Fibroblast of pulmonary artery (primary cell): ENCODE measurements at regions not wholly inside any gene's neighbourhood (a gene's known extent, or its start where the extent isn't known, plus 50 kb on each side); places are given as distances from the start of the nearest gene placed in this dataset.
"Not testable (repeated sequence)": the region's sequence is repeated elsewhere in the genome, so short reads cannot be mapped to it uniquely, and the experiment has no call there.

Experiments used
- DNase-seq: peaks from one replicate; pipeline ENCODE4 v3.0.0-alpha.2; 2010; ENCODE audit warnings: low read depth
- H3K4me3 ChIP-seq: replicated peaks from 2 replicates; pipeline ENCODE4 v1.5.1; 2011; ENCODE audit warnings: low read depth, mild to moderate bottlenecking, control low read depth, low read length, moderate library complexity
- TF ChIP-seq, protein P1 (sequence below): IDR thresholded peaks from 2 replicates; pipeline ENCODE4 v1.5.1; 2011; ENCODE audit warnings: mild to moderate bottlenecking, control low read depth, low read length, inconsistent platforms; ENCODE audit errors: missing control alignments

DNA sequence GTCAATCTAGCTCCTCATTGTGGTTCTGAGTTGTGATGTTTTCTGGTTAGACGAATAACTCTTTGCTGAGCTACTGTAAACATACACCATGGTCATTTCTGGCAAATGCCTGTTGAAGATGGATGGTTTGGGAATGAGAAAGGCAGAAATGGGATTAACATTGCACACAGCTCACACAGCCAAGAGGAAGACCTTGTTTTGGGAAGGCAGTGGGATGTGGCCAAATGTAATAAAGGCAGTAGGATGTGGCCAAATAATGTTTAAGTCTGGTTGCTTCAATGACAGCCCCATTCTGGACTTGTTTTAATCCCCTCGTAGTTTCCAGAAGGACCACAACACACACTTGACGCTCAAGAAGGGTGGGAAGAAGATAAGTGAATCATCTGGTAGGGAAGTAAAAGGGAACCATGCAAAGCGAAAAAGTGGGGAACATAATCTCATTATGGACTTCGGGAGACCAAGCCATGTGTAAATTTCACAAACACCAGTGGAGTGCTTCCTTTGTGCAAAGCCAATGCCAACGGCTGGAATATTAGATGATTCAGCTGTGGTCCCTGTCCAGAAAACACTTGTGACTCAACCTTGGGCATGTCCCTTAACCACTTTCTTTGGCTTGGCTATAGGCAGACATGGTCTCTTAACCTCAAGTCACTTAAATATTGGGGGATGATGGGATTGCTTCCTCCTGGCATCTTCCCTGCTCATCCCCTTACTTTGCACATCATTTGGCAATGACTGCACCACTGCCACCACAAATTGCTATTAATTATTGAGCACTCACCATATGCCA, 284.4 kb upstream of the CRY1 start:
- no peak overlapping the region for H3K4me3 ChIP-seq
- DNase-seq, result no peak
- TF ChIP-seq, protein P1, sequence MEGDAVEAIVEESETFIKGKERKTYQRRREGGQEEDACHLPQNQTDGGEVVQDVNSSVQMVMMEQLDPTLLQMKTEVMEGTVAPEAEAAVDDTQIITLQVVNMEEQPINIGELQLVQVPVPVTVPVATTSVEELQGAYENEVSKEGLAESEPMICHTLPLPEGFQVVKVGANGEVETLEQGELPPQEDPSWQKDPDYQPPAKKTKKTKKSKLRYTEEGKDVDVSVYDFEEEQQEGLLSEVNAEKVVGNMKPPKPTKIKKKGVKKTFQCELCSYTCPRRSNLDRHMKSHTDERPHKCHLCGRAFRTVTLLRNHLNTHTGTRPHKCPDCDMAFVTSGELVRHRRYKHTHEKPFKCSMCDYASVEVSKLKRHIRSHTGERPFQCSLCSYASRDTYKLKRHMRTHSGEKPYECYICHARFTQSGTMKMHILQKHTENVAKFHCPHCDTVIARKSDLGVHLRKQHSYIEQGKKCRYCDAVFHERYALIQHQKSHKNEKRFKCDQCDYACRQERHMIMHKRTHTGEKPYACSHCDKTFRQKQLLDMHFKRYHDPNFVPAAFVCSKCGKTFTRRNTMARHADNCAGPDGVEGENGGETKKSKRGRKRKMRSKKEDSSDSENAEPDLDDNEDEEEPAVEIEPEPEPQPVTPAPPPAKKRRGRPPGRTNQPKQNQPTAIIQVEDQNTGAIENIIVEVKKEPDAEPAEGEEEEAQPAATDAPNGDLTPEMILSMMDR, result no peak

DNA sequence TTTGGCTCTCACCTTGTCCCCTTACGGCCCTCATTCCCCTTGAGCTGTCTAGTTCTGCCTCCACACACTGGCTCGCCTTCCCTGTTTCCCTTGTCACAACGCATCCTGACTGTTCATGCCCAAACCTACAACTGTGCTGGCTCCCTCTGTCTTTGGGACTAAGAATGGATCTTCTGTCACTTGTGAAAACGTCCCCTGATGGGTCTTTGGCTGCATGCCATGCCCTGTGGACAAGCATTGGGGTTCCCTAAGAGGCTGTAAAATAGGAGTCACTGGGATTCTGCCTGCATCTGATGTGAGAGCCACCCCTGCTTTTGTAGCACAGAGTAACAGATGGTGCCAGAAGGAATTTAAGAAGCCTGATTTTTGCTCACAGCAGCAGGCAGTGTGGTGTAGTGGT, 285.3 kb upstream of the CRY1 start:
- H3K4me3 ChIP-seq, result no peak overlapping the region
- no peak for DNase-seq
- TF ChIP-seq, protein P1, result no peak

DNA sequence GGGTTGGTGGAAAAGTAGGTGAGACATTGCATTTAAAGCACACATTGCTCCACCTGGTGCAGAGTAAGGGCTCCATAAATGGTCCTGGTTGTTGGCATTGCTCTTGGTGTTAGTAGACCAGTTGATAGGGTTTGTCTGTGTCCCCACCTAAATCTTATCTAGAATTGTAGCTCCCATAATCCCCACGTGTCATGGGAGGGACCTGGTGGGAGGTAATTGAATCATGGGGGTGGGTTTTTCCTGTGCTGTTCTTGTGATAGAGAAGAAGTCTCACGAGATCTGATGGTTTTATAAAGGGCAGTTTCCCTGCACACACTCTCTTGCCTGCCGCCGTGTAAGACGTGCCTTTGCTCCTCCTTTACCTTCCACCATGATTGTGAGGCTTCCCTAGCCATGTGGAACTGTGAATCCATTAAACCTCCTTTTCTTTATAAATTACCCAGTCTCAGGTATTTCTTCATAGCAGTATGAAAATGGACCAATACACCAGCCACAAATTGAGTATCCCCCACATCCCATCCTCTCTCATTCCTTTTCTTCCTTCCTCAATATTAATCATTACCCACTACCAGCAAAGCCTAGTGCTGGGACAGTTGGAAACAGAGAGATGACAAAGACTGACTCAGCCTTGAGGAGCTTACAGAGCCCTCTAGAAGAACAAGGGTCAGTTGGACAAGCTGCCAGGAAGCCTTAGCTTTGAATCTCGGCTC, 285.9 kb upstream of the CRY1 start:
- not testable (repeated sequence) for DNase-seq, H3K4me3 ChIP-seq

DNA sequence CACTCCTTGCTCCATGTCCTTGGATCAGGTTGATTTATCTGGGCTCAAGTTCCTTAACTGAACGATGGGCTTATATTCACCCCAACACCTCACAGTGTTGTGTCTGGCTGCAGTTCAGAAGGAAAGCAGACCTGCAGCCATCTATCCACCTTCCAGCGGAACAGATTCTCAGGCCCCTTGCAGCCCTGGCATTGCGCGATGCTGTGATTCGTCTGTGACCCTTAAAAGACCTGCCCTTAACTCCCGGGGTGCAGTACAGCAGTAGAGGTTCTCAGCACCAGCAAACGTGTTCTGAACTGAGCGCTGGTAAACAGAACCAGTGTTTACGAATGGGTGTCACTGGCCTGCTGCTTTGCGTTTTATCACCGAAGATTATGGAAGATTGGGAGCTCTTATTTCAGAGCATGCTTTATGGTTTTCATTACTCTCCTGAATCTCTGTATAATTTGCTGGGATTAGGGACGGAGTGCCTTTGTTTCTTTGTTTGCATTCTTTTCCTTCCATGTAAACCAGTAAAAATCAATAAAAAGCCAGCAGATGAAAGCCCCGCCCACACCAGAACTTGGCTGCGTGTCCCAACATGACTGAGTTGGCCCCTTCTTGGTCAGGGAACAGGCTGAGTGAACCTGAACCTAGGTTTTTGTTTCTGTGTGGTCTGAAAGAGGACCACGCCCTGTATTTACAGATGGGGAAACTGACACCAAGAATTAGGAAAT, 286.7 kb upstream of the CRY1 start:
- DNase-seq, result no peak
- no peak overlapping the region for H3K4me3 ChIP-seq
- TF ChIP-seq, protein P1, result no peak

DNA sequence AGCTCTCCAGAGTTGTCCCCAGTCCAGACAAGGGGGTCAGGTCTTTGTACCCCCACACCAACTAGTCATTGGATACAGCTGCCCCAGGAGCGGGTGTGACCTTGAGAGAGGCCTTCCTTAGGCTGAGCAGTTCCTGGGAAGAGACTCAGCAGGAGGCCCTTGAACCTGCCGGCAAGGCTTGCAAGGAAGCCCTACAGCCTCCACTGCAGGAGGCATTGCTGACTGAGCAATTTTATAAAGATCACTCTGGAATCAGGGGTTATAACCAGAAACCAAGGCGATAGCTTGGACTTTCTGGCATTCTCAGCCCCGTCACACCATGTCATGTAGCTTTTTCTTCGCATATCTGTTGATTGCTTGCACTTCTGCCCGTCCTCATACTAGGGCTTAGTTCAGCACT, 291.3 kb upstream of the CRY1 start:
- no peak for DNase-seq
- TF ChIP-seq, protein P1, result no peak
- no peak overlapping the region for H3K4me3 ChIP-seq

DNA sequence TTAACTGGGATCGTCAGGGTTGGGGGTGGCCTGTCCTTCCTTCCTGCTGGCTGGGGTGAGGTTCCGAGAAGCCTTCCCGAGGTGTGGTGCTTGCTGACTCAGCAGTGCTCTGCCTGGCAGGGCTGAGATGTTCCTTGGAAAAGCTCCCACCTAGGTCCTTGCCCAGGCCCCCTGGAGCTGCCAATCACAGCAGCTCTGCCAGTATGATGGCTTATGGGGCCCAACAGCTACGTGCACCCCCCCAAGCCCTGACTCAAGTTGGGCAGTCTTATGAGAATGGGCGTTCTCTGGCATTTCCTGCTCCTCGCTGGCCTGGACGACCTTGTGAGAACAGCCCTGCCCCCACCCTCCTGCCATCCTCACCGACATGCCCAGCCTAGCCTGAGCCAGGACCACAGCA, 292.2 kb upstream of the CRY1 start:
- H3K4me3 ChIP-seq, result no peak overlapping the region
- DNase-seq, result peak; percentile 30
- TF ChIP-seq, protein P1, result no peak

DNA sequence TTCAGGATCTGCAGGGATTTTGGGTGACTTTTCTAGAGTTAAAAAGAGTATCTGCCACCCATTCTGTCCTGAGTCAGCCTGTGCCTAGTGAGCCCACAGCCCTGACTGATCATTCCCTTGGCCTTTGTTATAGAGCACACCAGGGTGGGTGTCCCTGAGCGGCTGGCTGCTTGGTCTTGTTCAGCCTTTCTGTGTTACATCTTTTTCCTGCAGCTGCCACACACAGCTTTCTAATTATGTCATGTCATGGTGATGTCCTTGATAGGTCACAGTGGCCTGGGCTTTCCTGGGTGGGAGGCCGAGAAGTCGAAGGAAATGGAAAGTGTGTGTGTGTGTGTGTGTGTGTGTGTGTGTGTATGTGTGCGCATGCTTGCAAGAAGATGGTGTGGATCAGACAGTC, 293.2 kb upstream of the CRY1 start:
- no peak for DNase-seq
- H3K4me3 ChIP-seq, result no peak overlapping the region
- TF ChIP-seq, protein P1, result no peak
